Mesendoderm (in vitro differentiated cells): ENCODE measurements at regions not wholly inside any gene's neighbourhood (a gene's known extent, or its start where the extent isn't known, plus 50 kb on each side); places are given as distances from the start of the nearest gene placed in this dataset.

ENCODE experiments used
- DNase-seq: peaks from one replicate; pipeline ENCODE4 v3.0.0; 2013
- H2AK5ac ChIP-seq: 2 replicates; pipeline ENCODE4 v1.6.1; 2013; ENCODE audit warnings: low read length, inconsistent platforms
- H2BK120ac ChIP-seq: 2 replicates; pipeline ENCODE4 v1.6.1; 2013; ENCODE audit warnings: low read depth, mild to moderate bottlenecking, low read length, moderate library complexity, mixed read lengths
- H2BK15ac ChIP-seq: replicated peaks from 2 replicates; pipeline ENCODE4 v1.6.1; 2013; ENCODE audit warnings: low read depth, mild to moderate bottlenecking, moderate library complexity
- H2BK5ac ChIP-seq: 2 replicates; pipeline ENCODE4 v1.6.1; 2013; ENCODE audit warnings: low read length, inconsistent platforms
- H3K18ac ChIP-seq: 2 replicates; pipeline ENCODE4 v1.6.1; 2013; ENCODE audit warnings: mild to moderate bottlenecking, low read length, mixed read lengths
- H3K23ac ChIP-seq: one replicate; pipeline ENCODE4 v1.6.1; 2013; ENCODE audit warnings: low read length
- H3K27ac ChIP-seq: 2 replicates; pipeline ENCODE4 v1.5.1; 2013; ENCODE audit warnings: low read depth, mild to moderate bottlenecking, inconsistent platforms, low read length, moderate library complexity
- H3K27me3 ChIP-seq: 2 replicates; pipeline ENCODE4 v1.6.1; 2013; ENCODE audit warnings: low read length, control low read depth, mild to moderate bottlenecking, inconsistent platforms; ENCODE audit not compliant: insufficient read depth, poor library complexity
- H3K36me3 ChIP-seq: 2 replicates; pipeline ENCODE4 v1.6.1; 2013; ENCODE audit warnings: low read length, inconsistent platforms; ENCODE audit not compliant: control insufficient read depth, insufficient read depth
- H3K4ac ChIP-seq: one replicate; pipeline ENCODE4 v1.6.1; 2013; ENCODE audit warnings: low read depth, mild to moderate bottlenecking, low read length, moderate library complexity
- H3K4me1 ChIP-seq: 2 replicates; pipeline ENCODE4 v1.6.1; 2013; ENCODE audit warnings: low read depth, low read length, inconsistent platforms; ENCODE audit not compliant: control insufficient read depth
- H3K4me2 ChIP-seq: 2 replicates; pipeline ENCODE4 v1.6.1; 2013; ENCODE audit warnings: low read length
- H3K4me3 ChIP-seq: 2 replicates; pipeline ENCODE4 v1.5.1; 2013; ENCODE audit warnings: mild to moderate bottlenecking, low read length
- H3K56ac ChIP-seq: one replicate; pipeline ENCODE4 v1.6.1; 2013; ENCODE audit warnings: low read length
- H3K79me1 ChIP-seq: 2 replicates; pipeline ENCODE4 v1.6.1; 2013; ENCODE audit warnings: low read length, inconsistent platforms
- H3K79me2 ChIP-seq: 2 replicates; pipeline ENCODE4 v1.6.1; 2013; ENCODE audit warnings: mild to moderate bottlenecking, low read length; ENCODE audit not compliant: control insufficient read depth, insufficient read depth
- H3K9ac ChIP-seq: 2 replicates; pipeline ENCODE4 v1.6.1; 2013; ENCODE audit warnings: low read length, inconsistent platforms
- H4K5ac ChIP-seq: one replicate; pipeline ENCODE4 v1.6.1; 2013; ENCODE audit warnings: low read length
- H4K8ac ChIP-seq: one replicate; pipeline ENCODE4 v1.6.1; 2013; ENCODE audit warnings: low read depth, mild to moderate bottlenecking, control low read depth, low read length, moderate library complexity
- WGBS: extraction: QIAGEN DNeasy Blood & Tissue Kit; methylation state at CpG from one replicate; pipeline ENCODE4 v1.1.7; 2013; ENCODE audit warnings: low lambda C conversion rate, missing lambda C conversion rate; ENCODE audit not compliant: insufficient coverage; ENCODE audit errors: extremely low coverage; 5-methylcytosine and 5-hydroxymethylcytosine counted together

GRCh38 chr3:187873843-187874242 lies 128.6 kb upstream of the BCL6 start:
- DNase-seq, result no peak
- no peaks in the 10 kb centered on the region for H3K36me3 ChIP-seq
- H3K79me2 ChIP-seq, result no peaks in the 10 kb centered on the region
- no peak overlapping the region for H4K8ac ChIP-seq
- no peak overlapping the region for H3K9ac ChIP-seq
- H3K4me3 ChIP-seq, result no peak overlapping the region
- no peak overlapping the region for H3K4ac ChIP-seq
- H3K4me2 ChIP-seq, result no peak overlapping the region
- H3K79me1 ChIP-seq, result no peaks in the 10 kb centered on the region
- H3K23ac ChIP-seq, result no peak overlapping the region
- H3K18ac ChIP-seq, result no peak overlapping the region
- no CpG with 5 or more reads among the region's 1 CpG for WGBS
- H3K27ac ChIP-seq, result no peak overlapping the region
- H3K4me1 ChIP-seq, result no peaks in the 10 kb centered on the region
- no peak overlapping the region for H2BK15ac ChIP-seq
- H2BK5ac ChIP-seq, result no peak overlapping the region
- no peak overlapping the region for H2BK120ac ChIP-seq
- H4K5ac ChIP-seq, result no peak overlapping the region
- H3K56ac ChIP-seq, result no peak overlapping the region
- H2AK5ac ChIP-seq, result no peak overlapping the region
- H3K27me3 ChIP-seq, result no peaks in the 10 kb centered on the region

- no peak overlapping the region for H4K5ac ChIP-seq
- H3K27me3 ChIP-seq, result no peaks in the 10 kb centered on the region
- H3K79me2 ChIP-seq, result no peaks in the 10 kb centered on the region
- no peak overlapping the region for H3K4me2 ChIP-seq
- no peak overlapping the region for H2BK15ac ChIP-seq
- no peak overlapping the region for H3K4me3 ChIP-seq
- H3K56ac ChIP-seq, result no peak overlapping the region
- H3K4me1 ChIP-seq, result no peaks in the 10 kb centered on the region
- no peak overlapping the region for H2BK5ac ChIP-seq
- no peak for DNase-seq
- H3K27ac ChIP-seq, result no peak overlapping the region
- no CpG with 5 or more reads among the region's 4 CpGs for WGBS
- no peaks in the 10 kb centered on the region for H3K36me3 ChIP-seq
- no peak overlapping the region for H3K4ac ChIP-seq
- H4K8ac ChIP-seq, result no peak overlapping the region
- H3K23ac ChIP-seq, result no peak overlapping the region
- H3K9ac ChIP-seq, result no peak overlapping the region
- no peak overlapping the region for H2BK120ac ChIP-seq
- no peak overlapping the region for H3K18ac ChIP-seq
- H3K79me1 ChIP-seq, result no peaks in the 10 kb centered on the region
- no peak overlapping the region for H2AK5ac ChIP-seq
These were observed 130.6 kb upstream of the BCL6 start for GRCh38 chr3:187875863-187876262.

GRCh38 chr3:187878772-187879518 lies 133.7 kb upstream of the BCL6 start:
- Histone ChIP-seq H3K27ac (no peak overlapping the region), H3K4me2 (no peak overlapping the region), H3K4me1 (no peaks in the 10 kb centered on the region), H4K5ac (no peak overlapping the region), H3K23ac (no peak overlapping the region), H2BK5ac (no peak overlapping the region), H2BK120ac (no peak overlapping the region), H3K27me3 (no peaks in the 10 kb centered on the region), H2AK5ac (no peak overlapping the region), H3K4me3 (no peak overlapping the region), H3K79me2 (no peaks in the 10 kb centered on the region), H3K9ac (no peak overlapping the region), H3K56ac (no peak overlapping the region), H2BK15ac (no peak overlapping the region), H3K4ac (no peak overlapping the region), H3K79me1 (no peaks in the 10 kb centered on the region), H4K8ac (no peak overlapping the region), H3K36me3 (no peaks in the 10 kb centered on the region), H3K18ac (no peak overlapping the region)
- no peak for DNase-seq
- no CpG with 5 or more reads among the region's 4 CpGs for WGBS

- no peak overlapping the region for H3K18ac ChIP-seq
- H3K56ac ChIP-seq, result no peak overlapping the region
- no peak overlapping the region for H3K27ac ChIP-seq
- no peak overlapping the region for H2AK5ac ChIP-seq
- no peaks in the 10 kb centered on the region for H3K36me3 ChIP-seq
- H3K9ac ChIP-seq, result no peak overlapping the region
- no peak overlapping the region for H3K4me2 ChIP-seq
- no peaks in the 10 kb centered on the region for H3K79me1 ChIP-seq
- H3K4ac ChIP-seq, result no peak overlapping the region
- DNase-seq, result no peak
- no peak overlapping the region for H4K8ac ChIP-seq
- no peak overlapping the region for H3K23ac ChIP-seq
- H4K5ac ChIP-seq, result no peak overlapping the region
- no peak overlapping the region for H3K4me3 ChIP-seq
- H3K27me3 ChIP-seq, result no peaks in the 10 kb centered on the region
- H2BK5ac ChIP-seq, result no peak overlapping the region
- H2BK120ac ChIP-seq, result no peak overlapping the region
- no peaks in the 10 kb centered on the region for H3K4me1 ChIP-seq
- no CpG with 5 or more reads among the region's 1 CpG for WGBS
- no peak overlapping the region for H2BK15ac ChIP-seq
- H3K79me2 ChIP-seq, result no peaks in the 10 kb centered on the region
These were observed 135.2 kb upstream of the BCL6 start for GRCh38 chr3:187880441-187880840.

- H3K27ac ChIP-seq, result no peak overlapping the region
- no peak overlapping the region for H3K56ac ChIP-seq
- no peaks in the 10 kb centered on the region for H3K27me3 ChIP-seq
- no peaks in the 10 kb centered on the region for H3K36me3 ChIP-seq
- no peaks in the 10 kb centered on the region for H3K79me1 ChIP-seq
- H2BK120ac ChIP-seq, result no peak overlapping the region
- H4K8ac ChIP-seq, result no peak overlapping the region
- no peaks in the 10 kb centered on the region for H3K79me2 ChIP-seq
- H3K4me3 ChIP-seq, result no peak overlapping the region
- no peak overlapping the region for H2BK5ac ChIP-seq
- H3K18ac ChIP-seq, result no peak overlapping the region
- H2BK15ac ChIP-seq, result no peak overlapping the region
- H3K4me1 ChIP-seq, result no peaks in the 10 kb centered on the region
- no peak for DNase-seq
- H3K4ac ChIP-seq, result no peak overlapping the region
- H2AK5ac ChIP-seq, result no peak overlapping the region
- no peak overlapping the region for H3K4me2 ChIP-seq
- H4K5ac ChIP-seq, result no peak overlapping the region
- no CpG with 5 or more reads among the region's 1 CpG for WGBS
- no peak overlapping the region for H3K9ac ChIP-seq
- H3K23ac ChIP-seq, result no peak overlapping the region
These were observed 135.6 kb upstream of the BCL6 start for GRCh38 chr3:187880851-187881250.

- Histone ChIP-seq H4K8ac (no peak overlapping the region), H3K4ac (no peak overlapping the region), H3K79me2 (no peaks in the 10 kb centered on the region), H3K56ac (no peak overlapping the region), H3K23ac (no peak overlapping the region), H3K27me3 (no peaks in the 10 kb centered on the region), H2AK5ac (no peak overlapping the region), H2BK5ac (no peak overlapping the region), H3K36me3 (no peaks in the 10 kb centered on the region), H3K9ac (no peak overlapping the region), H3K27ac (no peak overlapping the region), H4K5ac (no peak overlapping the region), H3K79me1 (no peaks in the 10 kb centered on the region), H3K4me2 (no peak overlapping the region), H3K4me1 (no peaks in the 10 kb centered on the region), H3K18ac (no peak overlapping the region), H2BK15ac (no peak overlapping the region), H2BK120ac (no peak overlapping the region), H3K4me3 (no peak overlapping the region)
- DNase-seq, result no peak
- no CpG with 5 or more reads among the region's 1 CpG for WGBS
These were observed 143.4 kb upstream of the BCL6 start for GRCh38 chr3:187888701-187889100.
